GM13976 (cell line): ENCODE measurements at regions not wholly inside any gene's neighbourhood (a gene's known extent, or its start where the extent isn't known, plus 50 kb on each side); places are given as distances from the start of the nearest gene placed in this dataset.

Source experiments
- DNase-seq: peaks from one replicate; pipeline ENCODE4 v3.0.0; 2012; ENCODE audit warnings: low spot score
- CTCF ChIP-seq: IDR thresholded peaks from 2 replicates; pipeline ENCODE4 v1.5.1; 2012; ENCODE audit warnings: borderline replicate concordance, mild to moderate bottlenecking; ENCODE audit not compliant: insufficient read depth; ENCODE audit errors: extremely low read depth, missing control alignments, control extremely low read depth
- in situ Hi-C: fragments of 300-500 bp; cut with MboI; formaldehyde crosslinking; loops from one replicate; pipeline ENCODE4 v1.12.0; 2022; ENCODE audit warnings: low sequenced_read_pairs, mixed read lengths, inconsistent platforms; ENCODE audit not compliant: unreplicated experiment

DNA sequence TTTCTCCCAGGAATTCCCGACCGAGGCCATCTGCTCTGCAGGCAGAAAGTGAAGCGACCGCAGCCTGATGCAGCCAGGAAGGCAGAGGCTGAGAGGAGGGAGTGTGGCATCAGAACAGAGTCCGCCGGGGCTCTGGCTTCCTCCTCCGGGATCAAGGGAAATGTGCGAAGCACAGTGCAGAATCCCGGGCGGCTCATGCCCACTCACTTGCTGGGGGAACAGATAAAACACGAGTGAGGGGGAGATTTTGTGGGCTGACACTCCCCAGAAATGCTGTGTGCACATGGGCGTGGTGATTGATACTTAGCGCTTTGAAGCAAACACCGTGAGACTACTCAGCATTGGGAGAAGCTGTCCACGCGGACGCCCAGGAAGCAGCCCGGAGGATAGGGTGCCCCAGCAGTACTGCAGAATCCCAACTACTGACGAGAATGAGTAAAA lies 75.3 kb upstream of the POMP start:
- no peak for TF ChIP-seq CTCF
- DNase-seq: no peak
- in situ Hi-C loops: no loop called here

DNA sequence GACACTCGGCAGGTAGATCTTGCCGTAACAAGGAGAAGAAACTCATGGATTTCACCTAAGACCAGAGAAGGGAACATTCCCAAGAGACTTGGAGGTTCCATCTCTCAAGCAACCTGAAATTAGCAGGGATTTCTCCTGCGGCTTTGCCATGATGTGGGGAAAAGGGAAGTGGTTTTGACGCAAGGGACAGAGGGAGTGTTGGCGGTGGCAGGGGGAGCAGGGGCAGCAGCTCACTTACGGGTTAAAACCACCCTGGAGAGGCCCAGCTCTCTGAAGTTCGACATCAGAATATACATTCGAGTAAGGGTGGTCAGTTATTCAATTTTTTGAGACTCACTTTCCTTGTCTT lies 76.1 kb upstream of the POMP start:
- no peak for DNase-seq
- TF ChIP-seq CTCF: no peak
- in situ Hi-C loops: no loop called here

DNA sequence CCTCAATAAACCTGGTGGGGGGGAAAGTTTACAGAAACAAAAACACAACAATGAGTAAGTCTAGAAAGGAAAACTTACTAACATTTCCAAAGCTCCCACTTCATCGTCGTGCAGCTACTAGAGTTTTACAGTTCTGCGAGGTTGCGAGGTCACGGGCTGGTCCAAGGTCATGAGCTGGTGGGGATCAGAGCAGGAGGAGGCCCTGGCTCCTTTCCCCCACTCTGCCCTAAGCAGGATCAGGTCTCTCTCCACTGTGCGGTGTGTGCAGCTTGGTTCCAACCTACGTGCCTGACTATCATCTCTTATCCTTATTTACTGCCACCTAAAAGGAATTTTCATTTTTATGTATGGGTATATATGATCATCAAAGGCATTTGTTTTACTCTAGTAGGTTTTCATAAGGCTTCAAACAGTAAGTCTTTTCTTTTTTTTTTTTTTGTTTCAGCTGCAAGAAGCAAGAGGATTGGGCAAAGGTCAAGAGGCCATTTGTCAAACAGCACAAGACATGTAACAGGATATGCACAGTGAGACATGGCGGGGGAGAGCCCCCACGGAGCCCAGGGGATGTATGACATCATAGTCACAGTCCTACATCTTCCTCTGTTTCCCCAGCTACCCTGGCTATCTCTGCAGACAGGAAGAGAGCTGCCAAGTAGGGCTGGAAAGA lies 76.6 kb upstream of the POMP start:
- peak; percentile 45 for DNase-seq
- TF ChIP-seq CTCF: no peak
- in situ Hi-C loops: no loop called here

- in situ Hi-C loops: no loop called here
- TF ChIP-seq CTCF: no peak
- no peak for DNase-seq
Measured at GRCh38 chr13:28581451-28581850, 77.5 kb upstream of the POMP start.

- no peak for TF ChIP-seq CTCF
- in situ Hi-C loops: no loop called here
- no peak for DNase-seq
Measured at GRCh38 chr13:28579736-28580135, 79.2 kb upstream of the POMP start.

GRCh38 chr13:28579322-28579721 lies 79.6 kb upstream of the POMP start:
- DNase-seq: no peak
- TF ChIP-seq CTCF: no peak
- in situ Hi-C loops: no loop called here
